ENCODE measurements at regions not wholly inside any gene's neighbourhood (a gene's known extent, or its start where the extent isn't known, plus 50 kb on each side); places are given as distances from the start of the nearest gene placed in this dataset.

- WGBS = 59% methylated on average over 2 of the region's 2 CpGs
- no peak for TF ChIP-seq YY1 (IDR thresholded peaks at IDR 0.05)
- TF ChIP-seq, protein P1, sequence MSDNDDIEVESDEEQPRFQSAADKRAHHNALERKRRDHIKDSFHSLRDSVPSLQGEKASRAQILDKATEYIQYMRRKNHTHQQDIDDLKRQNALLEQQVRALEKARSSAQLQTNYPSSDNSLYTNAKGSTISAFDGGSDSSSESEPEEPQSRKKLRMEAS (IDR thresholded peaks at IDR 0.05) = no peak
- TF ChIP-seq SP1 (IDR thresholded peaks at IDR 0.05) = no peak
- TF ChIP-seq, protein P2, sequence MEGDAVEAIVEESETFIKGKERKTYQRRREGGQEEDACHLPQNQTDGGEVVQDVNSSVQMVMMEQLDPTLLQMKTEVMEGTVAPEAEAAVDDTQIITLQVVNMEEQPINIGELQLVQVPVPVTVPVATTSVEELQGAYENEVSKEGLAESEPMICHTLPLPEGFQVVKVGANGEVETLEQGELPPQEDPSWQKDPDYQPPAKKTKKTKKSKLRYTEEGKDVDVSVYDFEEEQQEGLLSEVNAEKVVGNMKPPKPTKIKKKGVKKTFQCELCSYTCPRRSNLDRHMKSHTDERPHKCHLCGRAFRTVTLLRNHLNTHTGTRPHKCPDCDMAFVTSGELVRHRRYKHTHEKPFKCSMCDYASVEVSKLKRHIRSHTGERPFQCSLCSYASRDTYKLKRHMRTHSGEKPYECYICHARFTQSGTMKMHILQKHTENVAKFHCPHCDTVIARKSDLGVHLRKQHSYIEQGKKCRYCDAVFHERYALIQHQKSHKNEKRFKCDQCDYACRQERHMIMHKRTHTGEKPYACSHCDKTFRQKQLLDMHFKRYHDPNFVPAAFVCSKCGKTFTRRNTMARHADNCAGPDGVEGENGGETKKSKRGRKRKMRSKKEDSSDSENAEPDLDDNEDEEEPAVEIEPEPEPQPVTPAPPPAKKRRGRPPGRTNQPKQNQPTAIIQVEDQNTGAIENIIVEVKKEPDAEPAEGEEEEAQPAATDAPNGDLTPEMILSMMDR (IDR thresholded peaks at IDR 0.05; ENCODE audit: low read depth, low read length, missing input control) = no peak
- no peak for TF ChIP-seq GABPA (IDR thresholded peaks at IDR 0.05 in 1 of 2, conservative IDR thresholded peaks at IDR 0.05 in 1 of 2)
- TF ChIP-seq RXRA (IDR thresholded peaks at IDR 0.05) = no peak
- no peak for TF ChIP-seq NR2F2 (IDR thresholded peaks at IDR 0.05)
- TF ChIP-seq RAD21 (IDR thresholded peaks at IDR 0.05) = no peak
Measured at GRCh38 chr13:80684217-80684991, 343.5 kb upstream of the SPRY2 start.

GRCh38 chr13:80680786-80681366 lies 339.9 kb upstream of the SPRY2 start:
- DNase-seq (ENCODE audit: low spot score) = no peak
- Histone ChIP-seq H3K27me3 (ENCODE audit: control insufficient read depth in 4 of 4, insufficient read depth in 4 of 4, low read length in 3 of 4) (no peaks in the 10 kb centered on the region), H3K4me1 (ENCODE audit: control insufficient read depth in 4 of 4, insufficient read depth in 4 of 4, low read length in 3 of 4) (no peaks in the 10 kb centered on the region), H3K36me3 (ENCODE audit: control insufficient read depth in 4 of 4, insufficient read depth in 3 of 4, low read depth in 1 of 4, low read length in 3 of 4) (no peaks in the 10 kb centered on the region), H3K27ac (ENCODE audit: low read depth in 1 of 2, low read length in 2 of 2) (no peak overlapping the region), H3K9me3 (ENCODE audit: control insufficient read depth in 4 of 4, low read length in 3 of 4) (peaks cover 0 to 3% (median 0%) of the 10 kb centered on the region in 4 donors), H3K4me3 (ENCODE audit: low read depth in 1 of 3, low read length in 3 of 3) (no peak overlapping the region), H3K9ac (ENCODE audit: low read depth in 1 of 2, low read length in 2 of 2) (no peak overlapping the region)
- 79% methylated on average over 1 of the region's 1 CpG for WGBS
- TF ChIP-seq FOXA2 (IDR thresholded peaks at IDR 0.05) (no peak), HNF4A (conservative IDR thresholded peaks at IDR 0.05) (no peak), JUND (IDR thresholded peaks at IDR 0.05) (no peak), SP1 (IDR thresholded peaks at IDR 0.05) (no peak), RXRA (IDR thresholded peaks at IDR 0.05) (no peak), NR2F2 (IDR thresholded peaks at IDR 0.05) (no peak)
- TF ChIP-seq, protein P3, sequence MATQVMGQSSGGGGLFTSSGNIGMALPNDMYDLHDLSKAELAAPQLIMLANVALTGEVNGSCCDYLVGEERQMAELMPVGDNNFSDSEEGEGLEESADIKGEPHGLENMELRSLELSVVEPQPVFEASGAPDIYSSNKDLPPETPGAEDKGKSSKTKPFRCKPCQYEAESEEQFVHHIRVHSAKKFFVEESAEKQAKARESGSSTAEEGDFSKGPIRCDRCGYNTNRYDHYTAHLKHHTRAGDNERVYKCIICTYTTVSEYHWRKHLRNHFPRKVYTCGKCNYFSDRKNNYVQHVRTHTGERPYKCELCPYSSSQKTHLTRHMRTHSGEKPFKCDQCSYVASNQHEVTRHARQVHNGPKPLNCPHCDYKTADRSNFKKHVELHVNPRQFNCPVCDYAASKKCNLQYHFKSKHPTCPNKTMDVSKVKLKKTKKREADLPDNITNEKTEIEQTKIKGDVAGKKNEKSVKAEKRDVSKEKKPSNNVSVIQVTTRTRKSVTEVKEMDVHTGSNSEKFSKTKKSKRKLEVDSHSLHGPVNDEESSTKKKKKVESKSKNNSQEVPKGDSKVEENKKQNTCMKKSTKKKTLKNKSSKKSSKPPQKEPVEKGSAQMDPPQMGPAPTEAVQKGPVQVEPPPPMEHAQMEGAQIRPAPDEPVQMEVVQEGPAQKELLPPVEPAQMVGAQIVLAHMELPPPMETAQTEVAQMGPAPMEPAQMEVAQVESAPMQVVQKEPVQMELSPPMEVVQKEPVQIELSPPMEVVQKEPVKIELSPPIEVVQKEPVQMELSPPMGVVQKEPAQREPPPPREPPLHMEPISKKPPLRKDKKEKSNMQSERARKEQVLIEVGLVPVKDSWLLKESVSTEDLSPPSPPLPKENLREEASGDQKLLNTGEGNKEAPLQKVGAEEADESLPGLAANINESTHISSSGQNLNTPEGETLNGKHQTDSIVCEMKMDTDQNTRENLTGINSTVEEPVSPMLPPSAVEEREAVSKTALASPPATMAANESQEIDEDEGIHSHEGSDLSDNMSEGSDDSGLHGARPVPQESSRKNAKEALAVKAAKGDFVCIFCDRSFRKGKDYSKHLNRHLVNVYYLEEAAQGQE (IDR thresholded peaks at IDR 0.05) = no peak

More at GRCh38 chr13:80684217-80684991, 343.5 kb upstream of the SPRY2 start:
- Histone ChIP-seq H3K27me3 (ENCODE audit: control insufficient read depth in 4 of 4, insufficient read depth in 4 of 4, low read length in 3 of 4) (no peaks in the 10 kb centered on the region), H3K9me3 (ENCODE audit: control insufficient read depth in 4 of 4, low read length in 3 of 4) (no peaks in the 10 kb centered on the region), H3K4me3 (ENCODE audit: low read depth in 1 of 3, low read length in 3 of 3) (no peak overlapping the region), H3K27ac (ENCODE audit: low read depth in 1 of 2, low read length in 2 of 2) (no peak overlapping the region), H3K4me1 (ENCODE audit: control insufficient read depth in 4 of 4, insufficient read depth in 4 of 4, low read length in 3 of 4) (no peaks in the 10 kb centered on the region), H3K36me3 (ENCODE audit: control insufficient read depth in 4 of 4, insufficient read depth in 3 of 4, low read depth in 1 of 4, low read length in 3 of 4) (no peaks in the 10 kb centered on the region), H3K9ac (ENCODE audit: low read depth in 1 of 2, low read length in 2 of 2) (no peak overlapping the region)
- no peak for DNase-seq (ENCODE audit: low spot score)
